Upper lobe of right lung (tissue), 1 donor: ENCODE measurements at regions not wholly inside any gene's neighbourhood (a gene's known extent, or its start where the extent isn't known, plus 50 kb on each side); places are given as distances from the start of the nearest gene placed in this dataset.

Source experiments
- ATAC-seq: fragments of 200-7000 bp; cut with Tn5 transposase; one replicate; pipeline ENCODE4 v1.9.1; 2020; ENCODE audit warnings: mild to moderate bottlenecking, moderate library complexity
- DNase-seq: peaks from one replicate; pipeline ENCODE4 v3.0.0-alpha.2; 2020
- H3K27ac ChIP-seq: fragments of 200-600 bp; one replicate; pipeline ENCODE4 v1.8.0; 2022
- H3K27me3 ChIP-seq: fragments of 200-600 bp; one replicate; pipeline ENCODE4 v1.8.0; 2022; ENCODE audit warnings: mild to moderate bottlenecking
- H3K36me3 ChIP-seq: fragments of 200-600 bp; one replicate; pipeline ENCODE4 v1.8.0; 2022
- H3K4me1 ChIP-seq: fragments of 200-600 bp; one replicate; pipeline ENCODE4 v1.8.0; 2022
- H3K4me3 ChIP-seq: fragments of 200-600 bp; one replicate; pipeline ENCODE4 v1.8.0; 2022; ENCODE audit warnings: mild to moderate bottlenecking
- H3K9me3 ChIP-seq: fragments of 200-600 bp; one replicate; pipeline ENCODE4 v1.8.0; 2022
- CTCF ChIP-seq: fragments of 200-600 bp; IDR thresholded peaks from one replicate; pipeline ENCODE4 v1.8.0; 2022; ENCODE audit warnings: antibody characterized with exemption
- intact Hi-C: fragments of 100-400 bp; cut with DNase I; formaldehyde crosslinking; loops from one replicate; pipeline ENCODE4 v1.11.0; 2022
- donor health status: DM: no; HTN: yes; CAD: no; lungs with severe emphysema.

DNA sequence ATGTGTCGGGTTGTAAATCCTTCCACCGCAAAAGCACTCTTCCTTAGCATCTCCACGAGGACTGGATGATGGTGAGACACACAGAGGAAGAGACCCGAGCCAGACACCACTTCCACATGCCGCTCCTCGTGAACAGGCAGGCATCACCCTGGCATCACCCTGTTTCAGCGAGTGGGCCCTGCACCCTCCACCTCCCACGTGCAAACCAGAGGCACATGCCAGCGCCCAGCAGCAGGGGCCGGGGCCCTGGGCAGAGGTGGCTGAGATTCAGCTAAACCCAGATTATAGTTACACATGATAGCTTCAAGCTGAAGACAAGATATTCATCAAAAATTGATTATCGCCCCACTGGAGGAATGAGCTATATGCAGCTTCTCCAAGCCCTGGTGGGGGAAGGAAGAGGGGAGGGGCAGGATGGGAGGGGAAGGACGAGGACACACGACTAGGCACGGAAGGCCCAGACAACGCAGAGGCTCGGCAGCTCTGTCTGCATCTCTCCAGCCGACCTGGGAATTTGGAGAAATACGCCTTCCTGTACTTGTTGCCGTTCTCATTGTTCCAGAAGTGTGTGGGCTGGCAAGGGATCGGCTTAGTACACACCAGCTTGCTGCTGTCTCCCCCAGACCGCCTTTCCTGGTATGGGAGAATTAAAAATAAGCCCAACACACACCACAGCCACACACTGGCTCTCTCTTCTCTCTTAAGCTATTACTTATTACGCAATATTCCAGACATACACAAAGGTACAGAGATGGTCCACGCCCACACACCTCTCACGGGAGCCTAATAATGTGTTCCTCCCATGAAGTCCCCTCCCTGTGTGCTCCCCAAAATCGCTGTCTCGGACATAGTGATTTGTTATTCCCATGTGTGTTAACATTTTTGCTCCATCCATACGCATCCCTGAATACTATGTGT, 50.4 kb upstream of the ZNF354A start:
- Histone ChIP-seq H3K36me3 (no peaks in the 10 kb centered on the region), H3K27ac (no peak overlapping the region), H3K4me1 (no peaks in the 10 kb centered on the region), H3K27me3 (no peaks in the 10 kb centered on the region), H3K4me3 (no peak overlapping the region), H3K9me3 (no peaks in the 10 kb centered on the region)
- intact Hi-C loops: no loop called here
- TF ChIP-seq CTCF: no peak
- ATAC-seq: no peak
- no peak for DNase-seq
